Fibroblast of lung (primary cell): ENCODE measurements at regions not wholly inside any gene's neighbourhood (a gene's known extent, or its start where the extent isn't known, plus 50 kb on each side); places are given as distances from the start of the nearest gene placed in this dataset.

Experiments used
- DNase-seq, 2 donors: peaks; one replicate each; pipeline versions ENCODE4 v3.0.0 to v3.0.0-alpha.2; 2010; ENCODE audit warnings: low read depth in 2 of 2
- H2AFZ ChIP-seq: 2 replicates; pipeline ENCODE4 v1.5.1; 2012; ENCODE audit warnings: low read length, control low read depth, inconsistent platforms
- H3K27ac ChIP-seq: 2 replicates; pipeline ENCODE4 v1.5.1; 2011; ENCODE audit warnings: low read length, control low read depth; ENCODE audit not compliant: insufficient read depth
- H3K27me3 ChIP-seq: 2 replicates; pipeline ENCODE4 v1.5.1; 2011; ENCODE audit warnings: mild to moderate bottlenecking, low read length; ENCODE audit not compliant: control insufficient read depth, insufficient read depth
- H3K36me3 ChIP-seq: 2 replicates; pipeline ENCODE4 v1.5.1; 2011; ENCODE audit warnings: low read length; ENCODE audit not compliant: control insufficient read depth, insufficient read depth
- H3K4me1 ChIP-seq: 2 replicates; pipeline ENCODE4 v1.5.1; 2011; ENCODE audit warnings: low read length; ENCODE audit not compliant: control insufficient read depth, insufficient read depth; ENCODE audit errors: extremely low read depth
- H3K4me2 ChIP-seq: 2 replicates; pipeline ENCODE4 v1.5.1; 2011; ENCODE audit warnings: low read length, control low read depth; ENCODE audit not compliant: insufficient read depth; ENCODE audit errors: extremely low read depth
- H3K4me3 ChIP-seq, 4 experiments: fragments of 200-600 bp in 1 of 4; sonication (generic) in 1 of 4; replicated peaks in 1 of 4; 2 replicates each; pipeline ENCODE4 v1.5.1; 2011 to 2016; ENCODE audit warnings: low read length in 4 of 4, low read depth in 3 of 4, mild to moderate bottlenecking in 3 of 4, control low read depth in 2 of 4, inconsistent platforms in 1 of 4, mixed read lengths in 1 of 4; ENCODE audit not compliant: insufficient read depth in 1 of 4; ENCODE audit errors: control extremely low read depth in 1 of 4
- H3K79me2 ChIP-seq: 2 replicates; pipeline ENCODE4 v1.5.1; 2012; ENCODE audit warnings: mild to moderate bottlenecking, low read length, inconsistent platforms; ENCODE audit not compliant: control insufficient read depth, insufficient read depth
- H3K9ac ChIP-seq: 2 replicates; pipeline ENCODE4 v1.5.1; 2011; ENCODE audit warnings: mild to moderate bottlenecking, low read length, control low read depth; ENCODE audit not compliant: insufficient read depth
- H3K9me3 ChIP-seq: 2 replicates; pipeline ENCODE4 v1.5.1; 2012; ENCODE audit warnings: low read depth, low read length; ENCODE audit not compliant: control insufficient read depth, insufficient read depth
- H4K20me1 ChIP-seq: 2 replicates; pipeline ENCODE4 v1.5.1; 2011; ENCODE audit warnings: low read length; ENCODE audit not compliant: control insufficient read depth, insufficient read depth; ENCODE audit errors: extremely low read depth
- CTCF ChIP-seq, 2 donors: IDR thresholded peaks in 1 of 2; conservative IDR thresholded peaks in 1 of 2; 1 replicate in 1 of 2; 2 replicates in 1 of 2; pipeline ENCODE4 v1.5.1; 2011 to 2012; ENCODE audit warnings: low read length in 2 of 2, control low read depth in 1 of 2, inconsistent platforms in 1 of 2, low read depth in 1 of 2, mild to moderate bottlenecking in 1 of 2
- EZH2 ChIP-seq: IDR thresholded peaks from 2 replicates; pipeline ENCODE4 v1.5.1; 2012; ENCODE audit warnings: low read length, control low read depth, mild to moderate bottlenecking; ENCODE audit errors: missing control alignments

- no peak overlapping the region for H2AFZ ChIP-seq
- TF ChIP-seq CTCF (conservative IDR thresholded peaks at IDR 0.05 in 1 of 2, IDR thresholded peaks at IDR 0.05 in 1 of 2; ENCODE audit: low read depth in 1 of 2, low read length in 2 of 2) (no peak), EZH2 (no peak)
- H4K20me1 ChIP-seq, result no peaks in the 10 kb centered on the region
- H3K9ac ChIP-seq, result no peak overlapping the region
- H3K27me3 ChIP-seq, result no peaks in the 10 kb centered on the region
- no peaks in the 10 kb centered on the region for H3K36me3 ChIP-seq
- no peak overlapping the region for H3K4me2 ChIP-seq
- no peak overlapping the region for H3K27ac ChIP-seq
- no peaks in the 10 kb centered on the region for H3K9me3 ChIP-seq
- no peak for DNase-seq
- no peaks in the 10 kb centered on the region for H3K79me2 ChIP-seq
- no peak overlapping the region for H3K4me3 ChIP-seq
- no peaks in the 10 kb centered on the region for H3K4me1 ChIP-seq
These were observed 650.4 kb upstream of the CELF2 start for GRCh38 chr10:10367264-10367663.

- no peaks in the 10 kb centered on the region for H3K9me3 ChIP-seq
- H3K79me2 ChIP-seq, result no peaks in the 10 kb centered on the region
- no peaks in the 10 kb centered on the region for H4K20me1 ChIP-seq
- no peak overlapping the region for H3K9ac ChIP-seq
- DNase-seq, result no peak
- no peak overlapping the region for H3K27ac ChIP-seq
- no peak overlapping the region for H3K4me3 ChIP-seq
- H3K36me3 ChIP-seq, result no peaks in the 10 kb centered on the region
- H2AFZ ChIP-seq, result no peak overlapping the region
- no peaks in the 10 kb centered on the region for H3K4me1 ChIP-seq
- H3K4me2 ChIP-seq, result no peak overlapping the region
- no peak for TF ChIP-seq CTCF (conservative IDR thresholded peaks at IDR 0.05 in 1 of 2, IDR thresholded peaks at IDR 0.05 in 1 of 2; ENCODE audit: low read depth in 1 of 2, low read length in 2 of 2)
- no peak for TF ChIP-seq EZH2
- no peaks in the 10 kb centered on the region for H3K27me3 ChIP-seq
These were observed 648.6 kb upstream of the CELF2 start for GRCh38 chr10:10368951-10369576.

GRCh38 chr10:10385831-10386230 is 631.8 kb upstream of the CELF2 start:
- Histone ChIP-seq H3K4me3 (no peak overlapping the region), H3K27me3 (no peaks in the 10 kb centered on the region), H3K9ac (no peak overlapping the region), H2AFZ (no peak overlapping the region), H4K20me1 (no peaks in the 10 kb centered on the region), H3K36me3 (no peaks in the 10 kb centered on the region), H3K4me2 (no peak overlapping the region), H3K9me3 (no peaks in the 10 kb centered on the region), H3K79me2 (no peaks in the 10 kb centered on the region), H3K27ac (no peak overlapping the region), H3K4me1 (no peaks in the 10 kb centered on the region)
- TF ChIP-seq CTCF (conservative IDR thresholded peaks at IDR 0.05 in 1 of 2, IDR thresholded peaks at IDR 0.05 in 1 of 2; ENCODE audit: low read depth in 1 of 2, low read length in 2 of 2), result no peak
- no peak for TF ChIP-seq EZH2
- DNase-seq, result peak in 1 of 2 donors; percentile 8
